Activated effector memory CD4-positive, alpha-beta T cell treated with anti-CD3 and anti-CD28 coated beads, Interleukin-2, amount 50 U/mL, for 16 hours (primary cell): ENCODE measurements at regions not wholly inside any gene's neighbourhood (a gene's known extent, or its start where the extent isn't known, plus 50 kb on each side); places are given as distances from the start of the nearest gene placed in this dataset.

Source experiments
- DNase-seq: peaks from one replicate; pipeline ENCODE4 v3.0.0-alpha.2; 2020

GRCh38 chr12:87782838-87783237 is 246.4 kb downstream of the C12orf50 start:
- DNase-seq = no peak

GRCh38 chr12:87779858-87780498 is 249.2 kb downstream of the C12orf50 start:
- no peak for DNase-seq

- no peak for DNase-seq
These were observed 250.2 kb downstream of the C12orf50 start for GRCh38 chr12:87779016-87779415.

- no peak for DNase-seq
These were observed 251.1 kb downstream of the C12orf50 start for GRCh38 chr12:87778065-87778464.

- no peak for DNase-seq
These were observed 253.4 kb downstream of the C12orf50 start for GRCh38 chr12:87775784-87776183.

- DNase-seq = no peak
These were observed 254.2 kb downstream of the C12orf50 start for GRCh38 chr12:87775051-87775450.

- no peak for DNase-seq
These were observed 256.8 kb downstream of the C12orf50 start for GRCh38 chr12:87772401-87772800.

- no peak for DNase-seq
These were observed 260.5 kb downstream of the C12orf50 start for GRCh38 chr12:87768501-87769287.

GRCh38 chr12:87766044-87766443 is 263.2 kb downstream of the C12orf50 start:
- no peak for DNase-seq

GRCh38 chr12:87760943-87761342 is 268.3 kb downstream of the C12orf50 start:
- no peak for DNase-seq

- no peak for DNase-seq
These were observed 270.9 kb downstream of the C12orf50 start for GRCh38 chr12:87758271-87758670.

- no peak for DNase-seq
These were observed 272.5 kb downstream of the C12orf50 start for GRCh38 chr12:87756721-87757120.

GRCh38 chr12:87756111-87756510 is 273.1 kb downstream of the C12orf50 start:
- no peak for DNase-seq

- DNase-seq = no peak
These were observed 300.1 kb downstream of the C12orf50 start for GRCh38 chr12:87728931-87729593.

- no peak for DNase-seq
These were observed 308.2 kb downstream of the C12orf50 start for GRCh38 chr12:87720967-87721366.

- no peak for DNase-seq
These were observed 324.8 kb downstream of the C12orf50 start for GRCh38 chr12:87704374-87704773.

GRCh38 chr12:87690236-87690810 is 338.9 kb downstream of the C12orf50 start:
- DNase-seq = no peak

- no peak for DNase-seq
These were observed 340.0 kb downstream of the C12orf50 start for GRCh38 chr12:87689196-87689595.

GRCh38 chr12:87687362-87687761 is 341.8 kb downstream of the C12orf50 start:
- DNase-seq = no peak

GRCh38 chr12:87685696-87686095 is 343.5 kb downstream of the C12orf50 start:
- DNase-seq = no peak

- DNase-seq = no peak
These were observed 349.9 kb downstream of the C12orf50 start for GRCh38 chr12:87679251-87679650.

GRCh38 chr12:87678453-87678852 is 350.7 kb downstream of the C12orf50 start:
- DNase-seq = no peak

GRCh38 chr12:87676731-87677130 is 352.5 kb downstream of the C12orf50 start:
- DNase-seq = no peak

- DNase-seq = no peak
These were observed 357.4 kb downstream of the C12orf50 start for GRCh38 chr12:87671757-87672156.
